WTC11 (cell line): ENCODE measurements at regions not wholly inside any gene's neighbourhood (a gene's known extent, or its start where the extent isn't known, plus 50 kb on each side); places are given as distances from the start of the nearest gene placed in this dataset.

Source experiments
- ATAC-seq: fragments of 200-7000 bp; cut with Tn5 transposase; 2 replicates; pipeline ENCODE4 v1.10.0; 2021; ENCODE audit warnings: mild to moderate bottlenecking, moderate library complexity
- CTCF ChIA-PET: fragments of 300-600 bp; sonication (Branson Sonifier 250); formaldehyde crosslinking; loops from one replicate; lab custom pipeline; 2021; ENCODE audit warnings: antibody characterized with exemption; lab: Charles Lee
- POLR2A ChIA-PET: fragments of 350-600 bp; sonication (Branson Sonifier 250); formaldehyde crosslinking; loops from one replicate; lab custom pipeline; 2021; ENCODE audit warnings: antibody characterized with exemption; lab: Charles Lee
- DNase-seq: peaks from one replicate; pipeline ENCODE4 v3.0.0; 2021; ENCODE audit warnings: low spot score
- H3K27ac Mint-ChIP-seq: 2 replicates; pipeline ENCODE4 v1.8.0; 2021; ENCODE audit warnings: mixed read lengths
- H3K27me3 Mint-ChIP-seq: 2 replicates; pipeline ENCODE4 v1.8.0; 2021; ENCODE audit warnings: low read depth, mild to moderate bottlenecking, moderate library complexity, mixed read lengths
- H3K36me3 Mint-ChIP-seq: 2 replicates; pipeline ENCODE4 v1.8.0; 2021; ENCODE audit warnings: mixed read lengths
- H3K4me1 Mint-ChIP-seq: 2 replicates; pipeline ENCODE4 v1.8.0; 2022; ENCODE audit warnings: mixed read lengths
- H3K4me3 Mint-ChIP-seq: 2 replicates; pipeline ENCODE4 v1.8.0; 2021; ENCODE audit warnings: mild to moderate bottlenecking, moderate library complexity, mixed read lengths
- H3K9me3 Mint-ChIP-seq: 2 replicates; pipeline ENCODE4 v1.8.0; 2021; ENCODE audit warnings: mixed read lengths
- CREB1 ChIP-seq: sonication (generic); formaldehyde crosslinking; IDR thresholded peaks from 2 replicates; pipeline ENCODE4 v1.8.0; 2023; ENCODE audit warnings: mild to moderate bottlenecking, missing genetic modification reagents
- ESRRA ChIP-seq: sonication (generic); formaldehyde crosslinking; IDR thresholded peaks from 2 replicates; pipeline ENCODE4 v1.8.1; 2022; ENCODE audit warnings: mild to moderate bottlenecking, missing genetic modification reagents, borderline replicate concordance
- FOXP1 ChIP-seq: sonication (generic); formaldehyde crosslinking; IDR thresholded peaks from 2 replicates; pipeline ENCODE4 v1.8.0; 2022; ENCODE audit warnings: missing genetic modification reagents, mild to moderate bottlenecking, moderate library complexity, borderline replicate concordance
- GABPB1 ChIP-seq: sonication (generic); formaldehyde crosslinking; IDR thresholded peaks from 2 replicates; pipeline ENCODE4 v1.8.1; 2023; ENCODE audit warnings: mild to moderate bottlenecking, missing genetic modification reagents
- IRF2 ChIP-seq: sonication (generic); formaldehyde crosslinking; IDR thresholded peaks from 2 replicates; pipeline ENCODE4 v1.8.0; 2022; ENCODE audit warnings: low read depth, missing genetic modification reagents, borderline replicate concordance
- MXD4 ChIP-seq: fragments of 250-450 bp; sonication (Bioruptor Pico); IDR thresholded peaks from 2 replicates; pipeline ENCODE4 v1.8.0; 2021; ENCODE audit warnings: mild to moderate bottlenecking, moderate library complexity, borderline replicate concordance
- OVOL2 ChIP-seq: fragments of 250-450 bp; sonication (Bioruptor Pico); IDR thresholded peaks from 2 replicates; pipeline ENCODE4 v1.9.0; 2021; ENCODE audit warnings: mild to moderate bottlenecking, borderline replicate concordance
- SOX15 ChIP-seq: fragments of 250-450 bp; sonication (Bioruptor Pico); IDR thresholded peaks from 2 replicates; pipeline ENCODE4 v1.9.0; 2021; ENCODE audit warnings: mild to moderate bottlenecking
- ZNF317 ChIP-seq: sonication (generic); formaldehyde crosslinking; IDR thresholded peaks from 2 replicates; pipeline ENCODE4 v1.8.1; 2023; ENCODE audit warnings: low read depth, mild to moderate bottlenecking, moderate library complexity, missing genetic modification reagents, borderline replicate concordance
- ZNF416 ChIP-seq: fragments of 250-450 bp; sonication (Bioruptor Pico); IDR thresholded peaks from 2 replicates; pipeline ENCODE4 v1.9.0; 2021; ENCODE audit warnings: mild to moderate bottlenecking, inconsistent platforms
- ZNF423 ChIP-seq: fragments of 250-450 bp; sonication (Bioruptor Pico); IDR thresholded peaks from 2 replicates; pipeline ENCODE4 v2.1.2; 2022; ENCODE audit warnings: mild to moderate bottlenecking, moderate library complexity
- TF ChIP-seq, protein P1 (sequence below): sonication (generic); formaldehyde crosslinking; IDR thresholded peaks from 2 replicates; pipeline ENCODE4 v1.8.0; 2023; ENCODE audit warnings: missing genetic modification reagents, mild to moderate bottlenecking, borderline replicate concordance
- TF ChIP-seq, protein P2 (sequence below): sonication (generic); formaldehyde crosslinking; IDR thresholded peaks from 2 replicates; pipeline ENCODE4 v1.8.1; 2022; ENCODE audit warnings: low read depth, missing genetic modification reagents, borderline replicate concordance
- TF ChIP-seq, protein P3 (sequence below): sonication (generic); formaldehyde crosslinking; IDR thresholded peaks from 2 replicates; pipeline ENCODE4 v1.8.1; 2022; ENCODE audit warnings: mild to moderate bottlenecking, moderate library complexity, missing genetic modification reagents
- TF ChIP-seq, protein P4 (sequence below): sonication (generic); formaldehyde crosslinking; IDR thresholded peaks from 2 replicates; pipeline ENCODE4 v1.8.1; 2023; ENCODE audit warnings: mild to moderate bottlenecking, missing genetic modification reagents, moderate library complexity

DNA sequence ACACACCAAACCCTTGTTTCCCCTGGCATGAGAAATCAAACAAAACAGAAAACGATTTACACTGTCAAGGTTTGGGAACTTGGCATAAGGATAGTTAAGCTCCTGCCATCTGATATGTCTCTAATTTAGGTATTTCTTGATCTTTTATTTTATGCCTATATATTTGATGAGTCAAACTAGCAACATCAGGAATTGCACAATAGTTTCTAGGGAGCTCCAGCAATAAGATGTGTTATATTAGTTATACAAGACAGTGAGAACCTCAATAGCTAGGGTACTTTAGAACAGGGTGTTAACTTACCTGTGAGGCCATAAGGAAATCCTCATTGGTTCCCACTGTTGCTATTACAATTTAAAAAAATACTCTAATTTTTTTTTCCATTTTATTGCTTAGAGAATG, 474.2 kb downstream of the GBA3 start (continued):
- TF ChIP-seq, protein P1, sequence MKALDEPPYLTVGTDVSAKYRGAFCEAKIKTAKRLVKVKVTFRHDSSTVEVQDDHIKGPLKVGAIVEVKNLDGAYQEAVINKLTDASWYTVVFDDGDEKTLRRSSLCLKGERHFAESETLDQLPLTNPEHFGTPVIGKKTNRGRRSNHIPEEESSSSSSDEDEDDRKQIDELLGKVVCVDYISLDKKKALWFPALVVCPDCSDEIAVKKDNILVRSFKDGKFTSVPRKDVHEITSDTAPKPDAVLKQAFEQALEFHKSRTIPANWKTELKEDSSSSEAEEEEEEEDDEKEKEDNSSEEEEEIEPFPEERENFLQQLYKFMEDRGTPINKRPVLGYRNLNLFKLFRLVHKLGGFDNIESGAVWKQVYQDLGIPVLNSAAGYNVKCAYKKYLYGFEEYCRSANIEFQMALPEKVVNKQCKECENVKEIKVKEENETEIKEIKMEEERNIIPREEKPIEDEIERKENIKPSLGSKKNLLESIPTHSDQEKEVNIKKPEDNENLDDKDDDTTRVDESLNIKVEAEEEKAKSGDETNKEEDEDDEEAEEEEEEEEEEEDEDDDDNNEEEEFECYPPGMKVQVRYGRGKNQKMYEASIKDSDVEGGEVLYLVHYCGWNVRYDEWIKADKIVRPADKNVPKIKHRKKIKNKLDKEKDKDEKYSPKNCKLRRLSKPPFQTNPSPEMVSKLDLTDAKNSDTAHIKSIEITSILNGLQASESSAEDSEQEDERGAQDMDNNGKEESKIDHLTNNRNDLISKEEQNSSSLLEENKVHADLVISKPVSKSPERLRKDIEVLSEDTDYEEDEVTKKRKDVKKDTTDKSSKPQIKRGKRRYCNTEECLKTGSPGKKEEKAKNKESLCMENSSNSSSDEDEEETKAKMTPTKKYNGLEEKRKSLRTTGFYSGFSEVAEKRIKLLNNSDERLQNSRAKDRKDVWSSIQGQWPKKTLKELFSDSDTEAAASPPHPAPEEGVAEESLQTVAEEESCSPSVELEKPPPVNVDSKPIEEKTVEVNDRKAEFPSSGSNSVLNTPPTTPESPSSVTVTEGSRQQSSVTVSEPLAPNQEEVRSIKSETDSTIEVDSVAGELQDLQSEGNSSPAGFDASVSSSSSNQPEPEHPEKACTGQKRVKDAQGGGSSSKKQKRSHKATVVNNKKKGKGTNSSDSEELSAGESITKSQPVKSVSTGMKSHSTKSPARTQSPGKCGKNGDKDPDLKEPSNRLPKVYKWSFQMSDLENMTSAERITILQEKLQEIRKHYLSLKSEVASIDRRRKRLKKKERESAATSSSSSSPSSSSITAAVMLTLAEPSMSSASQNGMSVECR (CRISPR knock-in tag) = no peak
- TF ChIP-seq ZNF317 (CRISPR knock-in tag) = no peak
- no peak for TF ChIP-seq ESRRA (CRISPR knock-in tag)

DNA sequence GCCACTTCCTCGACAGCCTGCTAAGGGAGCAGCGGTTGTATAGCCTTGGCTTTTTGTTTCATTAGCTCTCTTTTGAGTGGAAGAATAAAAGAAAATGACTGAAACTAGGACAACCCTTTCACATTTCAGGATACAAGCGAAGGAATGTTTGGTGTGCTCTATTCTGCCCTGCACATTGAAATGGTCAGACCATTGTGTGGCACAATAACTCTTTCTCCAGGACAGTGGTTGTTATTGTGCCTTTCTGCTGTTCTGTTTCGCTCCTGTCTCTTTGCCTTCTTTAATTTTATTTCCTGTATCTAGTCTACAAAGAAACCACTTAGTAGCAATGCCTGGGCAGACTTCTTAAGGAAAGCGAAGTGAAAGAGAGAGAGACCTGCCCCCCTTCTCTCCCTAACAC, 473.7 kb downstream of the GBA3 start:
- Mint-ChIP-seq H3K27me3 (peaks cover 5% of the 10 kb centered on the region), H3K4me3 (no peak overlapping the region), H3K4me1 (peaks cover 31% of the 10 kb centered on the region), H3K9me3 (peaks cover 1% of the 10 kb centered on the region), H3K27ac (no peak overlapping the region), H3K36me3 (no peaks in the 10 kb centered on the region)
- ChIA-PET POLR2A (no interaction called here), CTCF (interaction anchor here (1.4 kb wide), 1 partner anchor 30 kb away, joined by 3 read pairs; no protein-coding TSS in a partner anchor)
- ATAC-seq = no peak
- TF ChIP-seq CREB1 (CRISPR knock-in tag) = no peak
- DNase-seq = no peak

DNA sequence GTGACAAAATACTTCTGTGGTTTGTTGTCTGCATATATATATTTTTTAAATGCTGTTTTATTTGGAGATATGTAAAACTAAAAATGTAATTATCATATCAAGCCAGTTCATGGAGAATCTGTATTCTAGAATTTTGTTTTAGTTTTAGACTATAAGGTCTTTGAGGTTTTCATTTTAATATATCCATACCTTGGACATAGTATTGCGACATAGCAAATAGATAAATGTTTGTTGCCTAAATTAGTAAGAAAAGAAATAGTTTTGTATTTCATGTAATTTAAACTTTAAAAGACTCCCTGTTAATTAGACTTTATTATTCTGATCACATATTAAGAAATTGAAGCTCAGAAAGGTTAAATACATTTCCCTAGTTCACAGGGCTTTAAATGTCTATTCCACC, 472.9 kb downstream of the GBA3 start:
- H3K27me3 Mint-ChIP-seq = peaks cover 11% of the 10 kb centered on the region

More for the DNA sequence above, 472.9 kb downstream of the GBA3 start:
- DNase-seq (no peak), ATAC-seq (no peak)
- POLR2A ChIA-PET = no interaction called here
- Mint-ChIP-seq H3K4me1 (peaks cover 34% of the 10 kb centered on the region), H3K9me3 (no peaks in the 10 kb centered on the region), H3K27ac (no peak overlapping the region), H3K4me3 (no peak overlapping the region), H3K36me3 (no peaks in the 10 kb centered on the region)
- no peak for TF ChIP-seq CREB1 (CRISPR knock-in tag)
- TF ChIP-seq, protein P2, sequence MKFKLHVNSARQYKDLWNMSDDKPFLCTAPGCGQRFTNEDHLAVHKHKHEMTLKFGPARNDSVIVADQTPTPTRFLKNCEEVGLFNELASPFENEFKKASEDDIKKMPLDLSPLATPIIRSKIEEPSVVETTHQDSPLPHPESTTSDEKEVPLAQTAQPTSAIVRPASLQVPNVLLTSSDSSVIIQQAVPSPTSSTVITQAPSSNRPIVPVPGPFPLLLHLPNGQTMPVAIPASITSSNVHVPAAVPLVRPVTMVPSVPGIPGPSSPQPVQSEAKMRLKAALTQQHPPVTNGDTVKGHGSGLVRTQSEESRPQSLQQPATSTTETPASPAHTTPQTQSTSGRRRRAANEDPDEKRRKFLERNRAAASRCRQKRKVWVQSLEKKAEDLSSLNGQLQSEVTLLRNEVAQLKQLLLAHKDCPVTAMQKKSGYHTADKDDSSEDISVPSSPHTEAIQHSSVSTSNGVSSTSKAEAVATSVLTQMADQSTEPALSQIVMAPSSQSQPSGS (CRISPR knock-in tag) = no peak
- TF ChIP-seq FOXP1 = no peak
- no peak for TF ChIP-seq SOX15 (CRISPR knock-in tag)
- TF ChIP-seq OVOL2 = no peak
- TF ChIP-seq IRF2 (CRISPR knock-in tag) = no peak
- TF ChIP-seq GABPB1 (CRISPR knock-in tag) = no peak
- TF ChIP-seq ZNF416 = no peak
- no peak for TF ChIP-seq ZNF423
- TF ChIP-seq, protein P3, sequence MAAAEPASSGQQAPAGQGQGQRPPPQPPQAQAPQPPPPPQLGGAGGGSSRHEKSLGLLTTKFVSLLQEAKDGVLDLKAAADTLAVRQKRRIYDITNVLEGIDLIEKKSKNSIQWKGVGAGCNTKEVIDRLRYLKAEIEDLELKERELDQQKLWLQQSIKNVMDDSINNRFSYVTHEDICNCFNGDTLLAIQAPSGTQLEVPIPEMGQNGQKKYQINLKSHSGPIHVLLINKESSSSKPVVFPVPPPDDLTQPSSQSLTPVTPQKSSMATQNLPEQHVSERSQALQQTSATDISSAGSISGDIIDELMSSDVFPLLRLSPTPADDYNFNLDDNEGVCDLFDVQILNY (CRISPR knock-in tag) = no peak
- TF ChIP-seq, protein P4, sequence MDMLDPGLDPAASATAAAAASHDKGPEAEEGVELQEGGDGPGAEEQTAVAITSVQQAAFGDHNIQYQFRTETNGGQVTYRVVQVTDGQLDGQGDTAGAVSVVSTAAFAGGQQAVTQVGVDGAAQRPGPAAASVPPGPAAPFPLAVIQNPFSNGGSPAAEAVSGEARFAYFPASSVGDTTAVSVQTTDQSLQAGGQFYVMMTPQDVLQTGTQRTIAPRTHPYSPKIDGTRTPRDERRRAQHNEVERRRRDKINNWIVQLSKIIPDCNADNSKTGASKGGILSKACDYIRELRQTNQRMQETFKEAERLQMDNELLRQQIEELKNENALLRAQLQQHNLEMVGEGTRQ (CRISPR knock-in tag) = no peak
- TF ChIP-seq MXD4 (CRISPR knock-in tag) = no peak
- CTCF ChIA-PET = interaction anchor here (1.4 kb wide), 1 partner anchor 29 kb away, joined by 3 read pairs; no protein-coding TSS in a partner anchor
